HepG2 (cell line): ENCODE measurements at regions not wholly inside any gene's neighbourhood (a gene's known extent, or its start where the extent isn't known, plus 50 kb on each side); places are given as distances from the start of the nearest gene placed in this dataset.

ENCODE experiments used
- ATAC-seq: fragments of 200-7000 bp; cut with Tn5 transposase; 3 replicates; pipeline ENCODE4 v1.9.1; 2020; ENCODE audit warnings: mild to moderate bottlenecking, moderate library complexity
- BruUV-seq: library from RNA; stranded (reverse); fragments of 400-500 nt; replicated peaks from 2 replicates; lab custom pipeline; 2021; lab: Mats Ljungman, UMichigan
- CTCF ChIA-PET: fragments of 300-600 bp; formaldehyde crosslinking; extraction: SDS; loops from one replicate; lab custom pipeline; 2021; ENCODE audit warnings: low total read pairs, inconsistent platforms, low intra/inter-chr PET ratio; lab: Yijun Ruan, JAX
- POLR2A ChIA-PET: fragments of 350-600 bp; sonication (Branson Sonifier 250); formaldehyde crosslinking; loops from one replicate; lab custom pipeline; 2020; ENCODE audit warnings: antibody characterized with exemption, inconsistent platforms; lab: Yijun Ruan, JAX
- DNase-seq: peaks from one replicate; pipeline ENCODE4 v3.0.0-alpha.2; 2015; ENCODE audit warnings: low spot score
- FAIRE-seq: peaks from 3 replicates; lab custom pipeline; 2011; peaks lifted over from hg19 to GRCh38; lab: Jason Lieb, UNC
- H2AFZ ChIP-seq: one replicate; pipeline ENCODE4 v1.6.1; 2011; ENCODE audit warnings: low read length, inconsistent platforms
- H3K27ac ChIP-seq: fragments of 300-600 bp; 3 replicates; pipeline ENCODE4 v1.8.0; 2011; ENCODE audit warnings: mixed run types, mild to moderate bottlenecking, mixed read lengths, low read length, inconsistent platforms; ENCODE audit not compliant: insufficient read depth; ENCODE audit errors: extremely low read length
- H3K27me3 ChIP-seq, 2 experiments: fragments of 200-600 bp in 1 of 2; 2 replicates in 1 of 2; 3 replicates in 1 of 2; pipeline versions ENCODE4 v1.6.0 to v1.8.0; 2011; ENCODE audit warnings: low read length in 2 of 2, mild to moderate bottlenecking in 2 of 2, moderate library complexity in 2 of 2, inconsistent platforms in 1 of 2; ENCODE audit not compliant: insufficient read depth in 2 of 2, control insufficient read depth in 1 of 2
- H3K36me3 ChIP-seq, 2 experiments: fragments of 200-600 bp in 1 of 2; replicated peaks in 1 of 2; 2 replicates in 1 of 2; 3 replicates in 1 of 2; pipeline versions ENCODE4 v1.5.1 to v1.8.0; 2011; ENCODE audit warnings: low read length in 2 of 2, inconsistent platforms in 1 of 2; ENCODE audit not compliant: insufficient read depth in 2 of 2, control insufficient read depth in 1 of 2
- H3K4me1 ChIP-seq: 2 replicates; pipeline ENCODE4 v1.5.1; 2012; ENCODE audit warnings: low read length, inconsistent platforms; ENCODE audit not compliant: insufficient read depth
- H3K4me2 ChIP-seq: 2 replicates; pipeline ENCODE4 v1.6.0; 2011; ENCODE audit warnings: low read depth, low read length, inconsistent platforms
- H3K4me3 ChIP-seq, 3 experiments: fragments of 200-600 bp in 1 of 3; sonication (generic), shearing (Covaris generic) in 1 of 3; replicated peaks in 1 of 3; 2 replicates each; pipeline ENCODE4 v1.5.1; 2011 to 2016; ENCODE audit warnings: low read length in 3 of 3, inconsistent platforms in 2 of 3, low read depth in 2 of 3, mild to moderate bottlenecking in 2 of 3, control low read depth in 1 of 3, mixed read lengths in 1 of 3; ENCODE audit not compliant: insufficient read depth in 1 of 3
- H3K79me2 ChIP-seq: one replicate; pipeline ENCODE4 v1.6.1; 2011; ENCODE audit warnings: low read length, inconsistent platforms; ENCODE audit not compliant: insufficient read depth
- H3K9ac ChIP-seq: 2 replicates; pipeline ENCODE4 v1.6.0; 2011; ENCODE audit warnings: mild to moderate bottlenecking, low read depth, low read length, inconsistent platforms; ENCODE audit not compliant: insufficient read depth
- H3K9me3 ChIP-seq: 2 replicates; pipeline ENCODE4 v1.5.1; 2012; ENCODE audit warnings: mild to moderate bottlenecking, low read length
- H4K20me1 ChIP-seq: 2 replicates; pipeline ENCODE4 v1.6.0; 2011; ENCODE audit warnings: inconsistent platforms, mild to moderate bottlenecking, low read length, moderate library complexity; ENCODE audit not compliant: insufficient read depth
- RFXANK ChIP-seq: IDR thresholded peaks from 2 replicates; pipeline ENCODE4 v1.6.1; 2016
- SMAD3 ChIP-seq: sonication (generic); formaldehyde crosslinking; IDR thresholded peaks from 2 replicates; pipeline ENCODE4 v1.4.0; 2020; ENCODE audit warnings: missing genetic modification reagents
- WIZ ChIP-seq: sonication (generic); formaldehyde crosslinking; IDR thresholded peaks from 2 replicates; pipeline ENCODE4 v1.5.1; 2020; ENCODE audit warnings: mild to moderate bottlenecking, missing genetic modification reagents
- ZMAT3 ChIP-seq: sonication (generic); formaldehyde crosslinking; conservative IDR thresholded peaks from 2 replicates; pipeline ENCODE4 v1.7.0; 2021; ENCODE audit warnings: missing genetic modification reagents
- ZNF431 ChIP-seq: sonication (generic); formaldehyde crosslinking; IDR thresholded peaks from 2 replicates; pipeline ENCODE4 v1.9.0; 2022; ENCODE audit warnings: missing genetic modification reagents, low read depth, mild to moderate bottlenecking, borderline replicate concordance
- WGBS: methylation state at CpG from one replicate; pipeline ENCODE4 v1.1.6; 2017; ENCODE audit warnings: low lambda C conversion rate; 5-methylcytosine and 5-hydroxymethylcytosine counted together
- in situ Hi-C: cut with HindIII; loops from 2 replicates; pipeline ENCODE4 v1.10.0; 2017; ENCODE audit warnings: low pct_unique_long_range_greater_than_20kb; ENCODE audit not compliant: extremely low pct_ligation_motif_present
- intact Hi-C: fragments of 100-400 bp; cut with micrococcal nuclease; formaldehyde crosslinking; loops from one replicate; pipeline ENCODE4 v1.10.0; 2022; ENCODE audit not compliant: unreplicated experiment
- TF ChIP-seq, protein P1 (sequence below): sonication (generic); formaldehyde crosslinking; IDR thresholded peaks from 2 replicates; pipeline ENCODE4 v1.4.0; 2020; ENCODE audit warnings: mild to moderate bottlenecking, missing genetic modification reagents

DNA sequence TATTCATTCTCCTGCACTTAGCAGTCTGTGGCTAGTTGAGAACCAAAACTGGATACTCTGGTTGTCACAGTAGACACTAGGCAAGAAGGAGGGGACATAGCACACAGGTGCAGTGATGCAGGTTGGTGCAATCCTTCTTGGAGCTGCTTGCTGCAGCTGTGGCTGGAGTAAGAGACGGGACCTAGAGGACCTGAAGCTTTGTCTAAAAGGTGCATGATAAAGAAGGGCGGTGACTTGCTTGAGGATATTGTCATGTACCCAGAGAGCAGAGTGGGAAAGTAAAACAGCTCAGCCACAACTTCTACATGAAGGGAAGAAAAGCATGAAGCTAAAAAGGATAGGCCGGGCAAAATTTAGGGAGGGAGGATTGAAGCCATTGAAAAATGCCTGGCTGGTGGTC, 304.1 kb upstream of the KIRREL3 start (continued):
- TF ChIP-seq, protein P1, sequence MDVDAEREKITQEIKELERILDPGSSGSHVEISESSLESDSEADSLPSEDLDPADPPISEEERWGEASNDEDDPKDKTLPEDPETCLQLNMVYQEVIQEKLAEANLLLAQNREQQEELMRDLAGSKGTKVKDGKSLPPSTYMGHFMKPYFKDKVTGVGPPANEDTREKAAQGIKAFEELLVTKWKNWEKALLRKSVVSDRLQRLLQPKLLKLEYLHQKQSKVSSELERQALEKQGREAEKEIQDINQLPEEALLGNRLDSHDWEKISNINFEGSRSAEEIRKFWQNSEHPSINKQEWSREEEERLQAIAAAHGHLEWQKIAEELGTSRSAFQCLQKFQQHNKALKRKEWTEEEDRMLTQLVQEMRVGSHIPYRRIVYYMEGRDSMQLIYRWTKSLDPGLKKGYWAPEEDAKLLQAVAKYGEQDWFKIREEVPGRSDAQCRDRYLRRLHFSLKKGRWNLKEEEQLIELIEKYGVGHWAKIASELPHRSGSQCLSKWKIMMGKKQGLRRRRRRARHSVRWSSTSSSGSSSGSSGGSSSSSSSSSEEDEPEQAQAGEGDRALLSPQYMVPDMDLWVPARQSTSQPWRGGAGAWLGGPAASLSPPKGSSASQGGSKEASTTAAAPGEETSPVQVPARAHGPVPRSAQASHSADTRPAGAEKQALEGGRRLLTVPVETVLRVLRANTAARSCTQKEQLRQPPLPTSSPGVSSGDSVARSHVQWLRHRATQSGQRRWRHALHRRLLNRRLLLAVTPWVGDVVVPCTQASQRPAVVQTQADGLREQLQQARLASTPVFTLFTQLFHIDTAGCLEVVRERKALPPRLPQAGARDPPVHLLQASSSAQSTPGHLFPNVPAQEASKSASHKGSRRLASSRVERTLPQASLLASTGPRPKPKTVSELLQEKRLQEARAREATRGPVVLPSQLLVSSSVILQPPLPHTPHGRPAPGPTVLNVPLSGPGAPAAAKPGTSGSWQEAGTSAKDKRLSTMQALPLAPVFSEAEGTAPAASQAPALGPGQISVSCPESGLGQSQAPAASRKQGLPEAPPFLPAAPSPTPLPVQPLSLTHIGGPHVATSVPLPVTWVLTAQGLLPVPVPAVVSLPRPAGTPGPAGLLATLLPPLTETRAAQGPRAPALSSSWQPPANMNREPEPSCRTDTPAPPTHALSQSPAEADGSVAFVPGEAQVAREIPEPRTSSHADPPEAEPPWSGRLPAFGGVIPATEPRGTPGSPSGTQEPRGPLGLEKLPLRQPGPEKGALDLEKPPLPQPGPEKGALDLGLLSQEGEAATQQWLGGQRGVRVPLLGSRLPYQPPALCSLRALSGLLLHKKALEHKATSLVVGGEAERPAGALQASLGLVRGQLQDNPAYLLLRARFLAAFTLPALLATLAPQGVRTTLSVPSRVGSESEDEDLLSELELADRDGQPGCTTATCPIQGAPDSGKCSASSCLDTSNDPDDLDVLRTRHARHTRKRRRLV (CRISPR knock-in tag), result no peak
- TF ChIP-seq ZMAT3 (no peak), SMAD3 (CRISPR knock-in tag) (no peak), RFXANK (CRISPR knock-in tag) (no peak), ZNF431 (CRISPR knock-in tag) (no peak), WIZ (CRISPR knock-in tag) (no peak)

DNA sequence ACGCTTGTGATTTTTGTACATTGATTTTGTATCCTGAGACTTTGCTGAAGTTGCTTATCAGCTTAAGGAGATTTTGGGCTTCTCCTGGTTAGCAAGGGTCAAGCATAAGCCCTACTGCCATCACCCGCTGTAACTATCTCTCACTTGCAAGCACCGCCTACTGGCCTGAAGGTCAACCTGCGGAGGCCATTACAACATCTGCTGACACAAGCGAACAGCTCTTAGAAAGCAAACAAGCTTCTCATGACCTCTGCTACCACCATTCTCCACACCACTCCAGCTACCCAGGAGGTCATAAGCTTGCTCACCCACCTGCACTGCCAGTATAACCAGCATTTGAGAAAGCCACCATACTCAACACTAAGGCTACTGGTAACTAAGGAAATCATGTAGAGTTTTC, 288.4 kb upstream of the KIRREL3 start:
- no peak for FAIRE-seq
- ATAC-seq, result no peak
- DNase-seq, result no peak
- ChIA-PET POLR2A (no interaction called here), CTCF (no interaction called here)
- H3K9me3 ChIP-seq, result peaks cover 55% of the 10 kb centered on the region
- no peaks in the 10 kb centered on the region for H4K20me1 ChIP-seq
- H3K79me2 ChIP-seq, result no peaks in the 10 kb centered on the region
- in situ Hi-C loops (no loop called here), intact Hi-C loops (no loop called here)
- H3K4me3 ChIP-seq, result no peak overlapping the region
- H3K27ac ChIP-seq, result no peak overlapping the region
- H3K4me2 ChIP-seq, result no peak overlapping the region
- H3K4me1 ChIP-seq, result no peaks in the 10 kb centered on the region
- 0% methylated on average over 5 of the region's 5 CpGs for WGBS
- H2AFZ ChIP-seq, result no peak overlapping the region
- no TSS peak for BruUV-seq
- no peaks in the 10 kb centered on the region for H3K36me3 ChIP-seq
- H3K27me3 ChIP-seq, result no peaks in the 10 kb centered on the region
- no peak for TF ChIP-seq RFXANK (CRISPR knock-in tag)
- H3K9ac ChIP-seq, result no peak overlapping the region
